Heart left ventricle (tissue), 16 donors: ENCODE measurements at regions not wholly inside any gene's neighbourhood (a gene's known extent, or its start where the extent isn't known, plus 50 kb on each side); places are given as distances from the start of the nearest gene placed in this dataset.

ENCODE experiments used
- ATAC-seq, 4 donors: fragments of 200-7000 bp; cut with Tn5 transposase; one replicate each; pipeline ENCODE4 v1.9.1; 2020 to 2022; ENCODE audit warnings: moderate library complexity in 4 of 4, mild to moderate bottlenecking in 3 of 4, moderate number of reproducible peaks in 1 of 4
- DNase-seq, 5 donors: peaks; one replicate each; pipeline ENCODE4 v3.0.0-alpha.2; 2020
- H3K27ac ChIP-seq, 12 donors: fragments of 200-600 bp; sonication (generic) in 4 of 12; one replicate each; pipeline versions ENCODE4 v1.5.0 to v1.8.0; 2016 to 2022; ENCODE audit warnings: mild to moderate bottlenecking in 2 of 12
- H3K27me3 ChIP-seq, 9 donors: fragments of 200-600 bp; sonication (generic) in 2 of 9; one replicate each; pipeline versions ENCODE4 v1.5.1 to v1.8.0; 2016 to 2022; ENCODE audit warnings: mild to moderate bottlenecking in 3 of 9
- H3K36me3 ChIP-seq, 9 donors: fragments of 200-600 bp; sonication (generic) in 2 of 9; one replicate each; pipeline versions ENCODE4 v1.5.0 to v1.8.0; 2018 to 2022; ENCODE audit warnings: mild to moderate bottlenecking in 2 of 9
- H3K4me1 ChIP-seq, 12 donors: fragments of 200-600 bp; sonication (generic) in 4 of 12; one replicate each; pipeline versions ENCODE4 v1.5.0 to v1.8.0; 2016 to 2022; ENCODE audit warnings: mild to moderate bottlenecking in 3 of 12
- H3K4me3 ChIP-seq, 12 donors: fragments of 200-600 bp; sonication (generic) in 4 of 12; one replicate each; pipeline versions ENCODE4 v1.5.0 to v1.8.0; 2017 to 2022; ENCODE audit warnings: mild to moderate bottlenecking in 9 of 12, moderate library complexity in 4 of 12
- H3K9me3 ChIP-seq, 12 donors: fragments of 200-600 bp; sonication (generic) in 4 of 12; one replicate each; pipeline versions ENCODE4 v1.5.0 to v1.8.0; 2016 to 2022; ENCODE audit warnings: mild to moderate bottlenecking in 1 of 12
- CTCF ChIP-seq, 12 donors: fragments of 200-600 bp; sonication (generic) in 4 of 12; IDR thresholded peaks; one replicate each; pipeline versions ENCODE4 v1.5.0 to v1.8.0; 2018 to 2022; ENCODE audit warnings: antibody characterized with exemption in 12 of 12, mild to moderate bottlenecking in 5 of 12
- POLR2A ChIP-seq, 2 donors: fragments of 450-650 bp; IDR thresholded peaks; one replicate each; pipeline ENCODE4 v1.6.1; 2017; ENCODE audit warnings: antibody characterized with exemption in 2 of 2, mild to moderate bottlenecking in 2 of 2, moderate library complexity in 2 of 2
- WGBS, 4 donors: extraction: QIAGEN DNeasy Blood & Tissue Kit in 2 of 4; methylation state at CpG; one replicate each; pipeline versions ENCODE4 v1.1.5 to v1.1.7; 2013 to 2018; 5-methylcytosine and 5-hydroxymethylcytosine counted together
- intact Hi-C, 10 donors: fragments of 100-400 bp; cut with DNase I; formaldehyde crosslinking; loops; one replicate each; pipeline versions ENCODE4 v1.11.1 to v1.14.2; 2022
- donor health status: ischemic (EF 13 %, LVEDD 7.1; RV severe dilation, severe dysfunction).
- donor health status: healthy with polysubstance abuse.
- donor health status: DM: no; HTN: yes; CAD: no.
- donor health status: DM: no; HTN: no; CAD: no.
- donor health status: ischemic (EF 25% LVEDD 6.9; RV normal size, moderate dysfunction).
- donor health status: ischemic (EF 25% LVEDD 5.7; RV mildly dilated, moderate dysfunction).
- donor health status: healthy.
- donor health status: DM: yes; HTN: yes; CAD: no.
- donor health status: ischemic (EF 35%, LVEDD 5.7; RV mildly dilated, moderate dysfunction).
- donor health status: nonischemic (EF 11% LVEDD 7.7; RV severe dilation, severe dysfunction).
- donor health status: DM: yes; HTN: yes; CAD: no.
- donor health status: PGD.
- donor health status: ischemic (EF 29% LVEDD 5.4; RV normal size, mild dysfunction).
- donor health status: nonischemic (EF 23%, LVEDD 6.1; RV moderate dilation, normal function).

- intact Hi-C loops = no loop called here
- no peak overlapping the region for H3K4me3 ChIP-seq
- 55 to 68% (median 67%) methylated on average over 1 of the region's 1 CpG for WGBS, 4 donors
- no peaks in the 10 kb centered on the region for H3K27me3 ChIP-seq
- no peak overlapping the region for H3K27ac ChIP-seq
- H3K9me3 ChIP-seq = peaks cover 0 to 73% (median 19%) of the 10 kb centered on the region in 12 donors
- TF ChIP-seq CTCF (IDR thresholded peaks at IDR 0.05) (no peak), POLR2A (IDR thresholded peaks at IDR 0.05) (no peak)
- H3K4me1 ChIP-seq = no peaks in the 10 kb centered on the region
- ATAC-seq = no peak
- no peak for DNase-seq
- no peaks in the 10 kb centered on the region for H3K36me3 ChIP-seq
These were observed 905.2 kb upstream of the ZNF722 start for GRCh38 chr7:63093481-63093880.

DNA sequence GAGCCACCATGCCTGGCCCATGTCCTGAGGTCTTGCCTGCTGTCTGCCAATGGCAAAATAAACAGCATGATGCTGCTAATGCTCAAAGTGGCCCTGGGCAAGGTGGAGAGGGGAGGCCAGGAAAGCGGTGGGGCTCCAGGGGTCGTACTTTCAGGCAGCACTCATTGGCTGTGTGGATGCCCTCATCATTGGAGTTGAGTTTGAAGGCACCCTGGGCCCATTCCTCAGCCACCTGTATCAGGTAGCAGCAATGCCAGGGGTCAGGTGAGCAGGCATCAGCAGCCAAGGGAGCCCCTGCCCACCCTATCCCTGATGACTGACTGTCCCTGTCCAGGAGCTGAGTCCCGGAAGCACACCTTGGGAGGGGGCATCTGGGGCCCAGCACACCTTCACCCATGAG is 902.5 kb upstream of the ZNF722 start:
- ATAC-seq (no peak), DNase-seq (no peak)
- Histone ChIP-seq H3K36me3 (no peaks in the 10 kb centered on the region), H3K4me3 (no peak overlapping the region), H3K27ac (no peak overlapping the region), H3K27me3 (no peaks in the 10 kb centered on the region), H3K9me3 (peaks cover 0 to 66% (median 6%) of the 10 kb centered on the region in 12 donors), H3K4me1 (no peaks in the 10 kb centered on the region)
- intact Hi-C loops = no loop called here
- 40 to 70% (median 66%) methylated on average over 1 to 3 of the region's 3 CpGs for WGBS, 4 donors
- TF ChIP-seq POLR2A (IDR thresholded peaks at IDR 0.05) (no peak), CTCF (IDR thresholded peaks at IDR 0.05) (no peak)

GRCh38 chr7:63104666-63105065 is 894.0 kb upstream of the ZNF722 start:
- no peak for TF ChIP-seq POLR2A (IDR thresholded peaks at IDR 0.05)
- no peak for TF ChIP-seq CTCF (IDR thresholded peaks at IDR 0.05)
- Histone ChIP-seq H3K9me3 (peaks cover 0 to 41% (median 0%) of the 10 kb centered on the region in 12 donors), H3K36me3 (no peaks in the 10 kb centered on the region), H3K4me3 (no peak overlapping the region), H3K4me1 (no peaks in the 10 kb centered on the region), H3K27me3 (no peaks in the 10 kb centered on the region), H3K27ac (no peak overlapping the region)
- intact Hi-C loops = no loop called here
- ATAC-seq (no peak), DNase-seq (no peak)
- 56 to 64% (median 62%) methylated on average over 4 of the region's 4 CpGs for WGBS, 4 donors

- DNase-seq (no peak), ATAC-seq (no peak)
- no peaks in the 10 kb centered on the region for H3K36me3 ChIP-seq
- no peak overlapping the region for H3K4me3 ChIP-seq
- no peaks in the 10 kb centered on the region for H3K27me3 ChIP-seq
- peaks cover 0 to 32% (median 0%) of the 10 kb centered on the region in 12 donors for H3K9me3 ChIP-seq
- TF ChIP-seq CTCF (IDR thresholded peaks at IDR 0.05) (no peak), POLR2A (IDR thresholded peaks at IDR 0.05) (no peak)
- H3K4me1 ChIP-seq = no peaks in the 10 kb centered on the region
- intact Hi-C loops = no loop called here
- no peak overlapping the region for H3K27ac ChIP-seq
- 76 to 84% (median 82%) methylated on average over 4 of the region's 4 CpGs for WGBS, 4 donors
These were observed 892.7 kb upstream of the ZNF722 start for GRCh38 chr7:63105978-63106377.
